H1 (cell line): ENCODE measurements at regions not wholly inside any gene's neighbourhood (a gene's known extent, or its start where the extent isn't known, plus 50 kb on each side); places are given as distances from the start of the nearest gene placed in this dataset.

Experiments
- CTCF ChIA-PET: fragments of 300-600 bp; sonication (Branson Sonifier 250); formaldehyde crosslinking; loops from one replicate; lab custom pipeline; 2021; ENCODE audit not compliant: partially characterized antibody; lab: Charles Lee
- POLR2A ChIA-PET: fragments of 300-600 bp; sonication (Branson Sonifier 250); formaldehyde crosslinking; loops from one replicate; lab custom pipeline; 2021; ENCODE audit warnings: inconsistent platforms; ENCODE audit not compliant: partially characterized antibody; lab: Charles Lee
- DNase-seq, 2 experiments: peaks; one replicate each; pipeline versions ENCODE4 v3.0.0 to v3.0.0-alpha.2; 2010 to 2022; ENCODE audit warnings: low spot score in 2 of 2, low read depth in 1 of 2, mixed read lengths in 1 of 2
- FAIRE-seq: peaks from 2 replicates; lab custom pipeline; 2011; peaks lifted over from hg19 to GRCh38; lab: Jason Lieb, UNC
- H2AFZ ChIP-seq: 2 replicates; pipeline ENCODE4 v1.8.1; 2012; ENCODE audit warnings: low read length, inconsistent platforms
- H2AK5ac ChIP-seq: 2 replicates; pipeline ENCODE4 v1.6.1; 2013; ENCODE audit warnings: low read depth, low read length
- H2BK120ac ChIP-seq: replicated peaks from 2 replicates; pipeline ENCODE3; 2013; ENCODE audit warnings: low read depth, low read length, inconsistent platforms
- H2BK12ac ChIP-seq: 2 replicates; pipeline ENCODE4 v1.6.1; 2013; ENCODE audit warnings: low read depth, low read length
- H2BK15ac ChIP-seq: 2 replicates; pipeline ENCODE4 v1.6.1; 2013; ENCODE audit warnings: low read length
- H2BK20ac ChIP-seq: 2 replicates; pipeline ENCODE4 v1.6.1; 2013; ENCODE audit warnings: low read length
- H2BK5ac ChIP-seq: 2 replicates; pipeline ENCODE4 v1.6.1; 2013; ENCODE audit warnings: low read depth, low read length
- H3K14ac ChIP-seq: 2 replicates; pipeline ENCODE4 v1.6.1; 2013; ENCODE audit warnings: inconsistent platforms; ENCODE audit not compliant: insufficient read length
- H3K18ac ChIP-seq: 2 replicates; pipeline ENCODE4 v1.6.1; 2013; ENCODE audit warnings: low read length; ENCODE audit errors: extremely low read depth
- H3K23ac ChIP-seq: 2 replicates; pipeline ENCODE4 v1.6.1; 2013; ENCODE audit warnings: inconsistent platforms; ENCODE audit not compliant: insufficient read length
- H3K23me2 ChIP-seq: 2 replicates; pipeline ENCODE4 v1.6.1; 2013; ENCODE audit warnings: low read depth, low read length
- H3K27ac ChIP-seq: 2 replicates; pipeline ENCODE4 v1.6.1; 2011; ENCODE audit warnings: low read depth, low read length, inconsistent platforms
- H3K27me3 ChIP-seq, 4 experiments: replicated peaks in 1 of 4; 1 replicate in 1 of 4; 2 replicates in 3 of 4; pipeline versions ENCODE4 v1.6.1 to v1.8.1; 2011 to 2013; ENCODE audit warnings: low read length in 3 of 4, mild to moderate bottlenecking in 3 of 4, inconsistent platforms in 2 of 4, mixed read lengths in 2 of 4, moderate library complexity in 1 of 4; ENCODE audit not compliant: control insufficient read depth in 3 of 4, insufficient read depth in 3 of 4; ENCODE audit errors: extremely low read depth in 1 of 4
- H3K36me3 ChIP-seq, 4 experiments: 2 replicates each; pipeline versions ENCODE4 v1.6.1 to v1.8.1; 2011 to 2013; ENCODE audit warnings: mild to moderate bottlenecking in 4 of 4, low read length in 3 of 4, moderate library complexity in 2 of 4, control low read depth in 1 of 4, inconsistent platforms in 1 of 4; ENCODE audit not compliant: insufficient read depth in 4 of 4, control insufficient read depth in 2 of 4
- H3K4ac ChIP-seq: replicated peaks from 2 replicates; pipeline ENCODE3; 2013; ENCODE audit warnings: low read length, low read depth, mixed read lengths, inconsistent platforms; ENCODE audit not compliant: insufficient read length
- H3K4me1 ChIP-seq, 4 experiments: replicated peaks in 1 of 4; 1 replicate in 1 of 4; 2 replicates in 3 of 4; pipeline versions ENCODE4 v1.6.1 to v1.8.1; 2011 to 2013; ENCODE audit warnings: low read length in 3 of 4, inconsistent platforms in 2 of 4, mixed read lengths in 1 of 4; ENCODE audit not compliant: insufficient read depth in 4 of 4, control insufficient read depth in 3 of 4
- H3K4me2 ChIP-seq, 2 experiments: 2 replicates each; pipeline versions ENCODE4 v1.6.1 to v1.8.1; 2011 to 2013; ENCODE audit warnings: low read depth in 2 of 2, low read length in 2 of 2, control low read depth in 1 of 2, inconsistent platforms in 1 of 2, mild to moderate bottlenecking in 1 of 2; ENCODE audit not compliant: insufficient read depth in 1 of 2
- H3K4me3 ChIP-seq, 4 experiments: fragments of 200-600, 300-600 bp in 1 of 4; sonication (generic), shearing (Covaris generic), sonication (Bioruptor Twin) in 1 of 4; 2 replicates each; pipeline versions ENCODE4 v1.5.1 to v1.8.1; 2011 to 2016; ENCODE audit warnings: low read length in 4 of 4, low read depth in 3 of 4, control low read depth in 2 of 4, inconsistent platforms in 2 of 4, mild to moderate bottlenecking in 2 of 4, mixed read lengths in 1 of 4, moderate library complexity in 1 of 4; ENCODE audit not compliant: insufficient read depth in 2 of 4; ENCODE audit errors: extremely low read depth in 1 of 4
- H3K56ac ChIP-seq: replicated peaks from 2 replicates; pipeline ENCODE3; 2013; ENCODE audit warnings: low read depth, mild to moderate bottlenecking, mixed read lengths, low read length, inconsistent platforms; ENCODE audit not compliant: insufficient read length
- H3K79me1 ChIP-seq: 2 replicates; pipeline ENCODE4 v1.6.1; 2013; ENCODE audit warnings: low read depth, low read length, control low read depth
- H3K79me2 ChIP-seq, 2 experiments: 2 replicates each; pipeline versions ENCODE4 v1.6.1 to v1.8.1; 2012 to 2013; ENCODE audit warnings: low read length in 2 of 2, mild to moderate bottlenecking in 2 of 2, inconsistent platforms in 1 of 2; ENCODE audit not compliant: insufficient read depth in 2 of 2, control insufficient read depth in 1 of 2
- H3K9ac ChIP-seq, 4 experiments: replicated peaks in 1 of 4; 1 replicate in 1 of 4; 2 replicates in 3 of 4; pipeline versions ENCODE4 v1.6.1 to v1.8.1; 2011 to 2013; ENCODE audit warnings: low read depth in 3 of 4, low read length in 3 of 4, control low read depth in 2 of 4, mild to moderate bottlenecking in 2 of 4, moderate library complexity in 2 of 4, inconsistent platforms in 1 of 4; ENCODE audit errors: extremely low read depth in 1 of 4
- H3K9me3 ChIP-seq, 2 experiments: 2 replicates each; pipeline versions ENCODE4 v1.6.1 to v1.8.1; 2012 to 2013; ENCODE audit warnings: mild to moderate bottlenecking in 2 of 2, moderate library complexity in 2 of 2, control low read depth in 1 of 2, inconsistent platforms in 1 of 2, low read depth in 1 of 2, low read length in 1 of 2, mixed read lengths in 1 of 2; ENCODE audit not compliant: insufficient read depth in 2 of 2
- H4K20me1 ChIP-seq, 2 experiments: replicated peaks in 1 of 2; 2 replicates each; pipeline versions ENCODE3 to v1.8.1; 2011 to 2013; ENCODE audit warnings: inconsistent platforms in 2 of 2, low read length in 2 of 2, mild to moderate bottlenecking in 1 of 2; ENCODE audit not compliant: insufficient read depth in 2 of 2, control insufficient read depth in 1 of 2
- H4K5ac ChIP-seq: 2 replicates; pipeline ENCODE4 v1.6.1; 2013; ENCODE audit warnings: low read length, low read depth, mixed read lengths, inconsistent platforms; ENCODE audit not compliant: insufficient read length
- H4K8ac ChIP-seq: 2 replicates; pipeline ENCODE4 v1.8.0; 2013; ENCODE audit warnings: mild to moderate bottlenecking, moderate library complexity, low read length, inconsistent platforms; ENCODE audit not compliant: insufficient read depth; ENCODE audit errors: extremely low read depth
- H4K91ac ChIP-seq: replicated peaks from 2 replicates; pipeline ENCODE3; 2013; ENCODE audit warnings: low read length, mixed read lengths, inconsistent platforms; ENCODE audit not compliant: insufficient read length
- BCL11A ChIP-seq, 2 experiments: IDR thresholded peaks; one replicate each; pipeline ENCODE4 v1.6.1; 2011; ENCODE audit warnings: low read depth in 2 of 2, low read length in 2 of 2, mild to moderate bottlenecking in 2 of 2
- CBX5 ChIP-seq: fragments of 300-800, 300-1000 bp; sonication (generic); IDR thresholded peaks from 2 replicates; pipeline ENCODE4 v1.7.1; 2016; ENCODE audit warnings: antibody characterized with exemption, low read length, low read depth
- CREB1 ChIP-seq: IDR thresholded peaks from 2 replicates; pipeline ENCODE4 v1.6.1; 2012; ENCODE audit warnings: inconsistent platforms
- EP300 ChIP-seq, 2 experiments: IDR thresholded peaks; 1 replicate in 1 of 2; 2 replicates in 1 of 2; pipeline ENCODE4 v1.6.1; 2011 to 2012; ENCODE audit warnings: low read depth in 2 of 2, low read length in 2 of 2, mild to moderate bottlenecking in 2 of 2, borderline replicate concordance in 1 of 2, inconsistent platforms in 1 of 2, moderate library complexity in 1 of 2
- EZH2 ChIP-seq: fragments of 200-600 bp; sonication (generic); IDR thresholded peaks from 2 replicates; pipeline ENCODE4 v1.7.1; 2012; ENCODE audit warnings: low read depth, mild to moderate bottlenecking, moderate library complexity, low read length, inconsistent platforms; ENCODE audit not compliant: severe bottlenecking
- FOSL1 ChIP-seq: IDR thresholded peaks from 2 replicates; pipeline ENCODE4 v1.6.1; 2011; ENCODE audit warnings: mild to moderate bottlenecking, low read depth, low read length, moderate library complexity; ENCODE audit not compliant: insufficient read depth
- JUN ChIP-seq: IDR thresholded peaks from 2 replicates; pipeline ENCODE4 v1.6.1; 2011; ENCODE audit warnings: low read depth, mild to moderate bottlenecking, improper control_type of control experiment, low read length
- JUND ChIP-seq: IDR thresholded peaks from 2 replicates; pipeline ENCODE4 v1.6.1; 2011; ENCODE audit warnings: mild to moderate bottlenecking, improper control_type of control experiment, low read length
- KDM1A ChIP-seq: fragments of 200-600, 300-600 bp; sonication (generic); IDR thresholded peaks from 2 replicates; pipeline ENCODE4 v1.7.1; 2016; ENCODE audit warnings: mild to moderate bottlenecking, low read length, borderline replicate concordance
- KDM4A ChIP-seq: IDR thresholded peaks from one replicate; pipeline ENCODE4 v1.7.1; 2012; ENCODE audit warnings: low read depth, mild to moderate bottlenecking, moderate library complexity, low read length, inconsistent platforms; ENCODE audit not compliant: severe bottlenecking
- NRF1 ChIP-seq: IDR thresholded peaks from 2 replicates; pipeline ENCODE4 v1.6.1; 2011; ENCODE audit warnings: mild to moderate bottlenecking, low read depth, low read length, improper control_type of control experiment
- POLR2AphosphoS5 ChIP-seq: IDR thresholded peaks from 2 replicates; pipeline ENCODE4 v1.6.1; 2011; ENCODE audit warnings: low read depth, low read length
- RXRA ChIP-seq: IDR thresholded peaks from 2 replicates; pipeline ENCODE4 v1.6.1; 2011; ENCODE audit warnings: low read depth, mild to moderate bottlenecking, low read length, moderate library complexity; ENCODE audit not compliant: insufficient read depth
- WGBS, 2 experiments: shearing (Covaris generic) in 1 of 2; methylation state at CpG; one replicate each; pipeline versions ENCODE4 v1.1.6 to v1.1.7; 2013 to 2015; ENCODE audit warnings: low lambda C conversion rate in 2 of 2, mixed read lengths in 2 of 2, inconsistent platforms in 1 of 2, low coverage in 1 of 2, missing lambda C conversion rate in 1 of 2; ENCODE audit not compliant: insufficient replicate concordance in 2 of 2, insufficient coverage in 1 of 2, insufficient read length in 1 of 2; ENCODE audit errors: extremely low coverage in 1 of 2, missing lambda C conversion rate in 1 of 2; 5-methylcytosine and 5-hydroxymethylcytosine counted together
- TF ChIP-seq, protein P1 (sequence below): IDR thresholded peaks from 2 replicates; pipeline ENCODE4 v1.6.1; 2011; ENCODE audit warnings: low read depth, mild to moderate bottlenecking, low read length; ENCODE audit not compliant: insufficient read depth
- TF ChIP-seq, protein P2 (sequence below): IDR thresholded peaks from 2 replicates; pipeline ENCODE4 v1.6.1; 2012; ENCODE audit warnings: inconsistent platforms

DNA sequence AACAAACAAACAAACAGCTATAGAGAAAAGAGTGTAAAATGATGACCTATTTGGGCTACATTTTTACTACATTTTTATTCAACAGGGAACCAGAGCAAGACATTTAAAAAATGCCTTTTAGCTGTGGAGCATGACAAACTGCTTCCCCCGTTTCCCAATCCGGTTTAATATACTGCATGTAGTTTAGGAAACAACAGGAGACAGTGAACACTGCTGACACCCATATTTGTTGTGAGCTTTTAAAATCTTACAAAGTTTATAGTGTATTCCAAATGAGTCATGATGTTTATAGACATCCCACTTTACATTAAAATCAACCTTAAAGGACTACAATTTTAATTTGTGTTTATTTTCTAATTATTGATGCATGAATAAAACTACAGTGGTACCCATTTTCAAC is 1238.3 kb downstream of the TECRL start:
- Histone ChIP-seq H3K9me3 (no peaks in the 10 kb centered on the region), H2BK5ac (no peak overlapping the region), H2AK5ac (no peak overlapping the region), H3K27ac (no peak overlapping the region), H2BK20ac (no peak overlapping the region), H3K4me2 (no peak overlapping the region), H4K20me1 (no peaks in the 10 kb centered on the region), H3K56ac (no peak overlapping the region), H3K23me2 (no peaks in the 10 kb centered on the region), H4K8ac (no peak overlapping the region), H2BK12ac (no peak overlapping the region), H3K9ac (no peak overlapping the region), H3K4me3 (no peak overlapping the region), H2BK120ac (no peak overlapping the region), H3K18ac (no peak overlapping the region), H3K23ac (no peak overlapping the region), H3K4ac (no peak overlapping the region), H3K27me3 (no peaks in the 10 kb centered on the region), H2BK15ac (no peak overlapping the region), H3K79me2 (no peaks in the 10 kb centered on the region), H3K36me3 (no peaks in the 10 kb centered on the region), H4K5ac (no peak overlapping the region), H2AFZ (no peak overlapping the region), H3K79me1 (no peaks in the 10 kb centered on the region), H3K4me1 (no peaks in the 10 kb centered on the region), H3K14ac (no peak overlapping the region), H4K91ac (no peak overlapping the region)
- FAIRE-seq = no peak
- ChIA-PET POLR2A (no interaction called here), CTCF (no interaction called here)
- no peak for DNase-seq
- WGBS, 2 experiments = 93% methylated on average over 2 of the region's 2 CpGs; no CpG with 5 or more reads in 1 of the 2 experiments
- TF ChIP-seq JUND = no peak
- TF ChIP-seq JUN = no peak
- TF ChIP-seq RXRA = no peak
- TF ChIP-seq FOSL1 = no peak
- no peak for TF ChIP-seq BCL11A (IDR thresholded peaks at IDR 0.05; ENCODE audit: low read depth in 2 of 2, low read length in 2 of 2)
- TF ChIP-seq, protein P1, sequence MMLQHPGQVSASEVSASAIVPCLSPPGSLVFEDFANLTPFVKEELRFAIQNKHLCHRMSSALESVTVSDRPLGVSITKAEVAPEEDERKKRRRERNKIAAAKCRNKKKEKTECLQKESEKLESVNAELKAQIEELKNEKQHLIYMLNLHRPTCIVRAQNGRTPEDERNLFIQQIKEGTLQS = no peak
- TF ChIP-seq, protein P2, sequence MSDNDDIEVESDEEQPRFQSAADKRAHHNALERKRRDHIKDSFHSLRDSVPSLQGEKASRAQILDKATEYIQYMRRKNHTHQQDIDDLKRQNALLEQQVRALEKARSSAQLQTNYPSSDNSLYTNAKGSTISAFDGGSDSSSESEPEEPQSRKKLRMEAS = no peak
- TF ChIP-seq POLR2AphosphoS5 = no peak
- TF ChIP-seq KDM1A = no peak
- no peak for TF ChIP-seq EP300 (IDR thresholded peaks at IDR 0.05; ENCODE audit: borderline replicate concordance in 1 of 2, low read depth in 2 of 2, low read length in 2 of 2)
- no peak for TF ChIP-seq CBX5
- no peak for TF ChIP-seq KDM4A
- no peak for TF ChIP-seq NRF1
- no peak for TF ChIP-seq EZH2
- no peak for TF ChIP-seq CREB1
